ENCODE measurements at regions not wholly inside any gene's neighbourhood (a gene's known extent, or its start where the extent isn't known, plus 50 kb on each side); places are given as distances from the start of the nearest gene placed in this dataset.

DNA sequence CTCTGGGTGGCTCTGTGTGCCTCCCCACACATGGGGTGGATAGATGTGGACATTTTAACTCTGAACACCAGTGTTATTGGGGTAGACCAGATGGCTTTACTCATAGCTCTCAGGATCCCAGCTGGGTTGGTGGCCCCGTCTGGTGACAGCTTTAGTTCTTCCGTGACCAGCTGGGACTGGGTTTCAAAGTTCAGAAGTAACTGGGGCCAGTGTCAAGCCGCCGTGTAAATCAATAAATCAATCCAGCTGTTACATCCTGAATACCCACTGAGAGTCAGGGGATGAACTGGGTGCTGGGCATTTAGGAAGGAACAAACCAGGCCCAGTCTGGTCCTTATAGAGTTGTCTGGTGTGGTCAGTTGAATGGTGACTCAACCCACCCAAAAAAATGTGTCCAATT lies 269.4 kb downstream of the CTTN start (continued):
- TF ChIP-seq, protein P1, sequence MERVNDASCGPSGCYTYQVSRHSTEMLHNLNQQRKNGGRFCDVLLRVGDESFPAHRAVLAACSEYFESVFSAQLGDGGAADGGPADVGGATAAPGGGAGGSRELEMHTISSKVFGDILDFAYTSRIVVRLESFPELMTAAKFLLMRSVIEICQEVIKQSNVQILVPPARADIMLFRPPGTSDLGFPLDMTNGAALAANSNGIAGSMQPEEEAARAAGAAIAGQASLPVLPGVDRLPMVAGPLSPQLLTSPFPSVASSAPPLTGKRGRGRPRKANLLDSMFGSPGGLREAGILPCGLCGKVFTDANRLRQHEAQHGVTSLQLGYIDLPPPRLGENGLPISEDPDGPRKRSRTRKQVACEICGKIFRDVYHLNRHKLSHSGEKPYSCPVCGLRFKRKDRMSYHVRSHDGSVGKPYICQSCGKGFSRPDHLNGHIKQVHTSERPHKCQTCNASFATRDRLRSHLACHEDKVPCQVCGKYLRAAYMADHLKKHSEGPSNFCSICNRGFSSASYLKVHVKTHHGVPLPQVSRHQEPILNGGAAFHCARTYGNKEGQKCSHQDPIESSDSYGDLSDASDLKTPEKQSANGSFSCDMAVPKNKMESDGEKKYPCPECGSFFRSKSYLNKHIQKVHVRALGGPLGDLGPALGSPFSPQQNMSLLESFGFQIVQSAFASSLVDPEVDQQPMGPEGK (CRISPR knock-in tag; IDR thresholded peaks at IDR 0.05): no peak
- TF ChIP-seq AKNA (CRISPR knock-in tag; IDR thresholded peaks at IDR 0.05; ENCODE audit: borderline replicate concordance) (no peak), REL (CRISPR knock-in tag; conservative IDR thresholded peaks at IDR 0.05) (no peak), ZNF570 (CRISPR knock-in tag; IDR thresholded peaks at IDR 0.05; ENCODE audit: borderline replicate concordance) (no peak), PTBP1 (IDR thresholded peaks at IDR 0.05; ENCODE audit: low read depth, low read length, poor library complexity, severe bottlenecking) (no peak), MAFK (conservative IDR thresholded peaks at IDR 0.05 in 1 of 2, IDR thresholded peaks at IDR 0.05 in 1 of 2; ENCODE audit: low read length in 2 of 2) (no peak), TARDBP (CRISPR knock-in tag; IDR thresholded peaks at IDR 0.05) (no peak), FIP1L1 (IDR thresholded peaks at IDR 0.05; ENCODE audit: borderline replicate concordance, insufficient read depth, low read depth, low read length) (no peak), NR1H2 (CRISPR knock-in tag; IDR thresholded peaks at IDR 0.05; ENCODE audit: borderline replicate concordance, low read depth) (no peak), RBFOX2 (IDR thresholded peaks at IDR 0.05; ENCODE audit: low read depth, low read length) (no peak), PCBP1 (IDR thresholded peaks at IDR 0.05; ENCODE audit: borderline replicate concordance, low read depth, low read length) (no peak), ZNF572 (CRISPR knock-in tag; IDR thresholded peaks at IDR 0.05) (no peak), HNF4G (IDR thresholded peaks at IDR 0.05; ENCODE audit: borderline replicate concordance, low read depth, low read length) (peak; percentile 80), HNF4G (CRISPR knock-in tag; IDR thresholded peaks at IDR 0.05; ENCODE audit: borderline replicate concordance, low read depth) (peak; percentile 70; the same call in 1 of the 2 replicates), ZBTB44 (CRISPR knock-in tag; IDR thresholded peaks at IDR 0.05) (no peak), POGZ (CRISPR knock-in tag; IDR thresholded peaks at IDR 0.05) (peak; percentile 65), BRF2 (CRISPR knock-in tag; IDR thresholded peaks at IDR 0.05) (no peak)
- TF ChIP-seq, protein P2, sequence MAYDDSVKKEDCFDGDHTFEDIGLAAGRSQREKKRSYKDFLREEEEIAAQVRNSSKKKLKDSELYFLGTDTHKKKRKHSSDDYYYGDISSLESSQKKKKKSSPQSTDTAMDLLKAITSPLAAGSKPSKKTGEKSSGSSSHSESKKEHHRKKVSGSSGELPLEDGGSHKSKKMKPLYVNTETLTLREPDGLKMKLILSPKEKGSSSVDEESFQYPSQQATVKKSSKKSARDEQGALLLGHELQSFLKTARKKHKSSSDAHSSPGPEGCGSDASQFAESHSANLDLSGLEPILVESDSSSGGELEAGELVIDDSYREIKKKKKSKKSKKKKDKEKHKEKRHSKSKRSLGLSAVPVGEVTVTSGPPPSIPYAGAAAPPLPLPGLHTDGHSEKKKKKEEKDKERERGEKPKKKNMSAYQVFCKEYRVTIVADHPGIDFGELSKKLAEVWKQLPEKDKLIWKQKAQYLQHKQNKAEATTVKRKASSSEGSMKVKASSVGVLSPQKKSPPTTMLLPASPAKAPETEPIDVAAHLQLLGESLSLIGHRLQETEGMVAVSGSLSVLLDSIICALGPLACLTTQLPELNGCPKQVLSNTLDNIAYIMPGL (CRISPR knock-in tag; IDR thresholded peaks at IDR 0.05; ENCODE audit: borderline replicate concordance in 1 of 2, low read depth in 1 of 2): no peak
